ENCODE measurements at regions not wholly inside any gene's neighbourhood (a gene's known extent, or its start where the extent isn't known, plus 50 kb on each side); places are given as distances from the start of the nearest gene placed in this dataset.
"Not testable (repeated sequence)": the region's sequence is repeated elsewhere in the genome, so short reads cannot be mapped to it uniquely, and the experiment has no call there.

- DNase-seq (ENCODE audit: low read depth) = no peak
Observed at GRCh38 chr1:173257805-173258204, 50.7 kb upstream of the TNFSF4 start.

- DNase-seq (ENCODE audit: low read depth) = no peak
Observed at GRCh38 chr1:173258479-173259264, 51.5 kb upstream of the TNFSF4 start.

- DNase-seq (ENCODE audit: low read depth) = not testable (repeated sequence)
Observed at GRCh38 chr1:173260329-173260728, 53.2 kb upstream of the TNFSF4 start.

- DNase-seq (ENCODE audit: low read depth) = no peak
Observed at GRCh38 chr1:173266841-173267240, 59.7 kb upstream of the TNFSF4 start.

- DNase-seq (ENCODE audit: low read depth) = no peak
Observed at GRCh38 chr1:173267453-173267945, 60.4 kb upstream of the TNFSF4 start.

GRCh38 chr1:173268261-173268660, 61.1 kb upstream of the TNFSF4 start:
- DNase-seq (ENCODE audit: low read depth) = no peak

GRCh38 chr1:173268786-173269277, 61.7 kb upstream of the TNFSF4 start:
- no peak for DNase-seq (ENCODE audit: low read depth)

GRCh38 chr1:173269490-173270230, 62.5 kb upstream of the TNFSF4 start:
- DNase-seq (ENCODE audit: low read depth) = no peak

- DNase-seq (ENCODE audit: low read depth) = no peak
Observed at GRCh38 chr1:173270243-173270642, 63.1 kb upstream of the TNFSF4 start.

- DNase-seq (ENCODE audit: low read depth) = not testable (repeated sequence)
Observed at GRCh38 chr1:173271021-173271420, 63.9 kb upstream of the TNFSF4 start.

GRCh38 chr1:173275496-173275895, 68.4 kb upstream of the TNFSF4 start:
- no peak for DNase-seq (ENCODE audit: low read depth)

- DNase-seq (ENCODE audit: low read depth) = no peak
Observed at GRCh38 chr1:173276922-173277800, 70.0 kb upstream of the TNFSF4 start.

- no peak for DNase-seq (ENCODE audit: low read depth)
Observed at GRCh38 chr1:173280899-173281660, 73.9 kb upstream of the TNFSF4 start.

- DNase-seq (ENCODE audit: low read depth) = no peak
Observed at GRCh38 chr1:173285048-173285447, 77.9 kb upstream of the TNFSF4 start.

GRCh38 chr1:173287785-173288184, 80.7 kb upstream of the TNFSF4 start:
- DNase-seq (ENCODE audit: low read depth) = no peak

- DNase-seq (ENCODE audit: low read depth) = no peak
Observed at GRCh38 chr1:173293756-173294155, 86.6 kb upstream of the TNFSF4 start.

- DNase-seq (ENCODE audit: low read depth) = no peak
Observed at GRCh38 chr1:173294843-173295242, 87.7 kb upstream of the TNFSF4 start.

GRCh38 chr1:173295391-173295790, 88.3 kb upstream of the TNFSF4 start:
- no peak for DNase-seq (ENCODE audit: low read depth)

GRCh38 chr1:173295995-173296394, 88.9 kb upstream of the TNFSF4 start:
- no peak for DNase-seq (ENCODE audit: low read depth)

- no peak for DNase-seq (ENCODE audit: low read depth)
Observed at GRCh38 chr1:173297798-173298391, 90.8 kb upstream of the TNFSF4 start.
